ENCODE measurements at regions not wholly inside any gene's neighbourhood (a gene's known extent, or its start where the extent isn't known, plus 50 kb on each side); places are given as distances from the start of the nearest gene placed in this dataset.

GRCh38 chr4:79014230-79014629, 75.0 kb upstream of the PAQR3 start:
- H3K27me3 ChIP-seq (ENCODE audit: low read depth) = no peaks in the 10 kb centered on the region
- no peak for TF ChIP-seq CTCF (IDR thresholded peaks at IDR 0.05)
- no peaks in the 10 kb centered on the region for H3K4me1 ChIP-seq
- intact Hi-C loops (cut with DNase I) = no loop called here
- no peaks in the 10 kb centered on the region for H3K9me3 ChIP-seq
- no peak overlapping the region for H3K27ac ChIP-seq
- no peak overlapping the region for H3K4me3 ChIP-seq
- ATAC-seq (no peak), DNase-seq (no peak)
- no peaks in the 10 kb centered on the region for H3K36me3 ChIP-seq

GRCh38 chr4:79013756-79014155, 74.5 kb upstream of the PAQR3 start:
- Histone ChIP-seq H3K36me3 (no peaks in the 10 kb centered on the region), H3K27ac (no peak overlapping the region), H3K27me3 (ENCODE audit: low read depth) (no peaks in the 10 kb centered on the region), H3K9me3 (no peaks in the 10 kb centered on the region), H3K4me3 (no peak overlapping the region), H3K4me1 (no peaks in the 10 kb centered on the region)
- no peak for DNase-seq
- TF ChIP-seq CTCF (IDR thresholded peaks at IDR 0.05) = no peak
- intact Hi-C loops (cut with DNase I) = no loop called here
- no peak for ATAC-seq

GRCh38 chr4:78990938-78991810, 51.9 kb upstream of the PAQR3 start:
- Histone ChIP-seq H3K27me3 (ENCODE audit: low read depth) (no peaks in the 10 kb centered on the region), H3K9me3 (no peaks in the 10 kb centered on the region), H3K36me3 (no peaks in the 10 kb centered on the region), H3K27ac (no peak overlapping the region), H3K4me3 (no peak overlapping the region), H3K4me1 (no peaks in the 10 kb centered on the region)
- no peak for ATAC-seq
- no peak for DNase-seq
- TF ChIP-seq CTCF (IDR thresholded peaks at IDR 0.05) = no peak
- intact Hi-C loops (cut with DNase I) = no loop called here

- Histone ChIP-seq H3K27ac (no peak overlapping the region), H3K27me3 (ENCODE audit: low read depth) (no peaks in the 10 kb centered on the region), H3K4me3 (no peak overlapping the region), H3K4me1 (no peaks in the 10 kb centered on the region), H3K36me3 (no peaks in the 10 kb centered on the region), H3K9me3 (no peaks in the 10 kb centered on the region)
- TF ChIP-seq CTCF (IDR thresholded peaks at IDR 0.05) = no peak
- intact Hi-C loops (cut with DNase I) = no loop called here
- ATAC-seq = no peak
- DNase-seq = no peak
These were observed 50.5 kb upstream of the PAQR3 start for GRCh38 chr4:78989697-78990270.

Measured in lower lobe of right lung (tissue), 2 donors.